ENCODE measurements at regions not wholly inside any gene's neighbourhood (a gene's known extent, or its start where the extent isn't known, plus 50 kb on each side); places are given as distances from the start of the nearest gene placed in this dataset.
"Not testable (repeated sequence)": the region's sequence is repeated elsewhere in the genome, so short reads cannot be mapped to it uniquely, and the experiment has no call there.

DNA sequence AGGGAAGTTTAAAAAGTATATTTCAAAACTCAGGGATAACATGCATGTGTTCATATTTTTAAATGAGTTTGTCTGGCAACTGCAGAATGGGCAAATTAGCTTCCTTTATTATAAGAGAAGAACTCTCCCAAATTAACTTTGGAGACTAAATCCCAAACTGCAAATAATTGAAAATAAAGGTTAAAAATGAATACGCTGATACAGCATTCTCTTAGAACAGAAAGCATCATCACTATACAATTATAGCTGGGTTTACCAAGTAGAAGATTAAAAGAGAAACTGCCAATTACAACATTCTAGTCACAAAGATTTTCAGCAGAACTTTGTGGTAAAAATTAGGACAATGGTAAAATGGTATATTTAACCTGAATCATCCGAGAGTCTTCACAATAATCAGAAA is 73.3 kb downstream of the OLFM4 start:
- no peak for DNase-seq (ENCODE audit: low spot score)

DNA sequence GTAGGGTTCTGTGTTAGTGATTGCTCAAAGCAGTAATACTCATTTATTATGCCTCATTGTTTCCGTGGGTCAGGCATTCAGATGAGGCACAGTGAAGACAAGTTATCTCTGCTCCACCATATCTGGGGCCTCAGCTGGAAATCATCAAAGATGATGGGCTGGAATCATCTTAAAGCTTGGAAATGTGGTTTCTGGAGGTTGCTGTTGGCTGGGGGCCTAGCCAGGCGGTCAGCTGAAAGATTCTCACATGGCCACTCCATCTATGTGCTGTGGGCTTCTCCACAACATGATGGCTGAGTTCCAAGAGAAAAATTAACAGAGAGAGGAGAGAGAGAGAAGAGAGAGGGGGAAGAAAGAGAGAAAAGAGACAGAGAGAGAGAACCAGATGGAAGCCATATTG is 75.5 kb downstream of the OLFM4 start:
- no peak for DNase-seq (ENCODE audit: low spot score)

DNA sequence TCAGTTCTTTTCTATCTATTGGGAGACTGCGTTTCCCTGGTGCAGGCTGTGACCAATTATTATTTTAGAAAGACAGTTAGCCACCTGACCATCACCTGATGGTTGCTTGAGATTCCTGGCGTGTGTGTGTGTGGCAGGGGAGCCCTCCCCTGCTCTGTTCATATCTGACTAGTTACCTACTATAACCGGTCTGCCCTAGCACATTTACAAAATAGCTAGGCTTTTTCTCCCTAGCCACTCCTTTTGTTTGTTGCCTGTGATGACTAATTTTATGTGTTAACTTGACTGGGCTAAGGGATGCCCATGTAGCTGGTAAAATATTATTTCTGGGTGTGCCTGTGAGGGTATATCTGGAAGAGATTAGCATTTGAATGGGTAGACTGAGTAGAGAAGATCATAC is 76.9 kb downstream of the OLFM4 start:
- DNase-seq (ENCODE audit: low spot score): no peak

DNA sequence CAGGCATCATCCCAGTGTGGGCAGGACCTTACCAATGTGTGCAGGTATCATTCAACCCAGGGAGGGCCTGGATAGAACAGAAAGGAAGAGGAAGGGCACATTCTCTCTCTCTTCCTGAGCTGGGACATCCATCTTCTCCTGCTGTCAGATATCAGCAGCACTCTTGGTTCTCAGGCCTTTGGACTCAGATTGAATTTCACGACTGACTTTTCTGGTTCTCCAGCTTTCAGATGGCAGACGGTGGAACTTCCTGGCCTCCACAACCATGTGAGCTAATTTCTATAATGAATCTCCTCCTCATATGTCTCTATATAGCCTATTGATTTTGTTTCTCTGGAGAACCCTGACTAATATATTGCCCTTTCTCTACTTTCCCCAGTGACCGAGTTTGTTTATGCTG is 77.3 kb downstream of the OLFM4 start:
- no peak for DNase-seq (ENCODE audit: low spot score)

DNA sequence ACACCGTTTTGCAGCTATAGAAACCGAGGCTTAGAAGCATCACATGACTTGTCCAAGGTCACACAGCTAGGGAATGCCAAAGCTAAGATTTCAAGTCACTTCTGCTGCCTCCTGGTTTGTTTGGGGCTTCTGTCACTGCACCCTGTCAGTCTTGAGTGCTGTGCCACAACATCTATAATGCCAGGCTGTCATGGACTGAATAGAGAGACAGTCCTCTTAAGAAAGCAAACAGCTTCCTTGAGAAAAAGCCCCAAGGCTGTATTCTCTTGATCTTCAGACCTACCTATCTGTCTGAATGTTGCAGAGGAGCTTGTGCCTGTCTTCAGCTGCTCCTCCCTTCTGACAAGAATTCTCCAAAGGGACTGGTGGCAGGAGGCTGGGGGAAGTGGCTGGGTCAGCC is 81.6 kb downstream of the OLFM4 start:
- DNase-seq (ENCODE audit: low spot score): no peak

DNA sequence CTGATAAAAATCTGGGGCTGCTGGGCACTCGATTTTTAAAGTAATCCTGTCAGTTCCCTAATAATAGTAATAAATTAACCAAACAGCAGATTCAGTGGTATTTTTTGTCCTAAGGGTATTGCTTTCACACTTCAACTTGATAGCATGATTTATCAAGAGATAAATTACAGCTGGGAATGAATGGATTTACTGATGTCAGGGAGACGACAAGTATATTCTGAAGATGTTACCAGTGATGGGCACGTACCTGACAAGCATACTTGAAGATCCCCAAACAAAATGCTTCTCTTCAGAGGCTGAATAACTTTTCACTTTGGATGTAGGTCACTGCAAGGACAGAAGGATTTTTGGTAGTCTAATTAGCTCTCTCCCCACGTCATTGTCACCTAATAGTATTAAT is 82.0 kb downstream of the OLFM4 start:
- DNase-seq (ENCODE audit: low spot score): no peak

DNA sequence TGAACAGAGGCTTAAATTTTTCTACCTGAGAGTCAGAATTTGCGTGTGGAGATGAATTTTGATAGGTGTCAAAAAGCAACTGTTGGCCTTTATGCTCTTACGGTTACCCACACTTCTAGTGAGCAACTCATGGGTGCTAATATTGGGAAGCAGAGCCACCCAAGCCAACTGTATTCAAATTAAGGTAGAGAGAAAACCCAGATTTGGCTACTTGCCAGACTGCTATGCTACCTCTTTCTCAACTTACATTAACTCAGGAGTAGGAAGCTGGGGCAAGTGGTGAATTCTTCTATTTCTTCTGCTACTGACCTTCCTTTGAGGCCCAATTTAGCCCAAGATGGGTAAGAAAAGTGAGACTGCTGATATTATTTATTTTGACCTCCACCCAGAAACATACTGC is 83.9 kb downstream of the OLFM4 start:
- no peak for DNase-seq (ENCODE audit: low spot score)

DNA sequence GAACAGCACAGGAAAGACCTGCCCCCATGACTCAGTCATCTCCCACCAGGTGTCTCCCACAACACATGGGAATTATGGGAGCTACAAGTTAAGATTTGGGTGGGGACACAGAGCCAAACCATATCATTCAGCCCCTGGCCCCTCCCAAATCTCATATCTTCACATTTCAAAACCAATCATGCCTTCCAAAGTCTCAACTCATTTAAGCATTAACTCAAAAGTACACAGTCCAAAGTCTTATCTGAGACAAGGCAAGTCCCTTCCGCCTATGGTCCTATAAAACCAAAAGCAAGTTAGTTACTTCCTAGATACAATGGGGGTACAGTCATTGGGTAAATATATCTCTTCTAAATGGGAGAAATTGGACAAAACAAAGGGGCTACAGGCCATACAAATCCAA is 88.4 kb downstream of the OLFM4 start:
- DNase-seq (ENCODE audit: low spot score): not testable (repeated sequence)

DNA sequence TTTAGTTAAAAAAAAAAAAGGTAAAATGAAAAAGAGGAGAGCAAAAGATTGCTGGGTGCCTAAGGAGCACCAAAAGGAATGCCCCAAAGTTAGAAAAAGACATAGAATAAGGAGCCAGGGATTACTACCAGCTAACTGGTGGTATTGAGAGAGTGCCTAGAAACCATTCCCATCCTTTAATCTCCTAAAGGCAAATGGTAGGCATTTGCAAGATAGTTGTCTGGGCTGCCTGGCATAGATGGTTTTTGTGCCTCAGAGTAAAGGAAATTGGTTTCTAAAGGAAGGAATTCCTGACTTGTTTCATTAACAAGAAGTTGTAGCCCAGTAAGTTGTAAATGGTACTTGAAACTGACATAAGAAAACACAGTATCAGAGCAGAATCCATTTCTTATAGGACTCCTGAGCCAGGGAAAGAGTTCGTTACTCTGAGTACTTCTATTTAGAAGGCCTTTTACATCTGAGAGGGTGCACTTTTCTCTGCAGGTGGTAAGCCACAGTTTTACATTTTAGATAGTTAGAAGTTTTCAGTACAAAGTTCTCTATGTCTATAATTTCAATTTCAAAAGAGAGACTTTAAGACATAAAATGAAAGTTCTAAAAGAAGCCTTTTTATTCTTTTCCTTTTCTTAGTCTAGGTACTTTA is 92.6 kb downstream of the OLFM4 start:
- DNase-seq (ENCODE audit: low spot score): no peak

DNA sequence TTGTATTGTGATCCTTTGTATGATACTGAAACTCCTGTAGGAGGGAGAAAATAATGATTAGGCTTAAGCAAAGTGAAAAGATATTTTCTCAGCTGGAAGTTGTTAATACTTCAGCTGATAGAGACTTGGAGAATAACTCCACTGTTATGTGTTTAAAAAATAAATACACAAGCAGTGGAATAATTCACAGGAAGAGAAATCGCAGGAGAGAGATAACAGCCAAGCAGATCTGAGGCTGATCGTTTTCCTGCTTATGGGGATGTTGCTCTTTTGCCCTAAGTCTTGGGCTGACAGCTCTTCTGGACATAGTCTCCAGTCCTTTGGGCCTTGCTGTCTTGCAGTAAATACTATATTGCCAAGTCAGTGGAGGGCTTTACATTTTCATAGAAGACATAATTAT is 93.3 kb downstream of the OLFM4 start:
- DNase-seq (ENCODE audit: low spot score): no peak

DNA sequence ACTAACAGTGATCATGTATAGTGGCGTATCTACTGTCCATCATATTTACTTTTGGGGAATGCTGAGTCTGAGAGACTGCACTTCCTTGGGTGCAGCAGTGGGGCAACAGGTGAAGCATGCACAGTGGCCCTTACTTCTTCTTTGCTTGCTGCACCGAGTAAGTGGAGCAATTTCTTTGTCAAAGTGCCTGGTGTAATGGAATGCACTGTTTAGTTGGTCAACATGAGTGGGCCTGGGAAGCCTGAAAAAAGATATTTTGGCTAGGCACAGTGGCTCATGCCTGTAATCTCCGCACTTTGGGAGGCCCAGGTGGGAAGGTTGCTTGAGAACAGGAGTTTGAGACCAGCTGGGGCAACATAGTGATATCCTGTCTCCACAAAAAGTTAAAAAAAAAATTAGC is 94.9 kb downstream of the OLFM4 start:
- DNase-seq (ENCODE audit: low spot score): no peak

DNA sequence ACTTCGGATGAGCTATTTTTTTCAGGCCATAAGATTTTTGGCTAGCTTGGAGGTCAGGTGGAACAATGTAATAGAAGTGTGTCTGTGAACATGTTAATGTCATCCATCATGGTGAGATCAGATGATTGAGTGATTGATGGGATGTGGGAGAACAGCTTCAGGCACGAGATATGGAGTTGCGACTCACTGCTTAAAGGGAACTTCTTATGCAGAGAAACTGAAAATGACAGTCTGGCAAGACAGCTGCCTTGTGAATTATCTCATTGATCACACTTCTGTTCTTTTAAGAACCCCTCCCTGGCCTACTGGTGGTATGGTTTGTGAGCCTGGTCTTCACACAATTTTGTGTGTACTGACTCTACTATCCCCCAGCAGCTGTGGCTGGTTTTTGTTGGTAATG is 96.0 kb downstream of the OLFM4 start:
- DNase-seq (ENCODE audit: low spot score): no peak

DNA sequence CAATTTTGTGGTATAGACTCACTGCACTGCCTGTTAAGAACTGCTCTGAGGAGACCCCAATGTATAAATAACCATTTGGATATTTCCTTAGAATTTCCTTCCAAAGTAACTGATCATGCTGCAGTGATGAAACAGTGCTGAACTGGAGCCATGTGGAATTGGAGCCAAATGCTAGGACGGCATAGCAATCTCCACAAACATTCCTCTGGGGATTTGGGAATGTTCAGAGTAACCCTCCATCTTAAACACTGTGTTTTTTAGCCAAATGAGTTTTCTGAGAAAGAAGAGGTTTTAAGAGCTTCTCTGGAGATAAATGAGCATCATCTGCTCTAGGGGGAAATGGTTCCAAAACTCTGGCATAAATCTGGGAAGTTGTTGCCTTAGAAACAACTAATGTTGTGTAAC is 98.2 kb downstream of the OLFM4 start:
- no peak for DNase-seq (ENCODE audit: low spot score)

DNA sequence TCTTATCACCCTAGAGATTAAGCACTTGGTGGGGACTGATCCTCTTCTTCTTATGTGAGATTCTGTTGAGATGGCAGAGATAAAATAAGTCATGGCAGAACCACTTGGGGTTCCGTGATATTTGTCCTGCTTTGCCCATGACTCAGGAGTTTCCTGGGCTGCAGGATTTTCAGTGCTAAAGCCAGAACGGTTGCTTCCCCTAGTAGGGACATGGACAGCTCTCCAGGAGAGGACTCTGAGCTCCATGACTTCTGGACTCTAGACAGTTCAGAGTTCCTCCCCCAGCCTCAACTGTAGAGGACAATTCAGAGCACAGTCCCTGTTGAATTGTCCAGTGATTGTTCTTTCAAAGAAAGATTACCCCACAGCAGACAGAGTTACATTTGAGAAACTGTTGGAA is 98.8 kb downstream of the OLFM4 start:
- no peak for DNase-seq (ENCODE audit: low spot score)

DNA sequence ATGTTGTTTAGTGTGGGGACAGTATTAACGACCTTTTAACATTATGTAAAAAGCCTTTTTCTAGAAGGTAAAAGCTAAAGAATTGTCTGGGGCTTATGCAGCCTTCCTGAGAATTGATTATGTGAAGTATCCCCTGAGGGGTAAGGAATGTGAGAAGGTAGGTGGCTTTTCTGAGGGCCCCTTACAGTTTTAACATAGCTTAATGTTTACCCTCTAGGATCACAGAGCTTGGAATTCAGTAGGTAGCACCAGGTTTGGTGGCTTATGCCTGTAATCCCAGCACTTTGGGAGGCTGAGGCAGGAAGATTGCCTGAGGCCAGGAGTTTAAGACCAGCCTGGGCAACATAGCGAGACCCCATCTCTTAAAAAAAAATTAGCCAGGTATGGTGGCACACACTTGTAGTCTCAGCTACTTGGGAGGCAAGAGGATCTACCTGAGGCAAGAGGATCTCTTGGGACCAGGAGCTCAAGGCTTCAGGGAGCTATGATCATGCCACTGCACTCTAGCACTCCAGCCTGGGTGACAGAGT is 101.3 kb downstream of the OLFM4 start:
- no peak for DNase-seq (ENCODE audit: low spot score)

DNA sequence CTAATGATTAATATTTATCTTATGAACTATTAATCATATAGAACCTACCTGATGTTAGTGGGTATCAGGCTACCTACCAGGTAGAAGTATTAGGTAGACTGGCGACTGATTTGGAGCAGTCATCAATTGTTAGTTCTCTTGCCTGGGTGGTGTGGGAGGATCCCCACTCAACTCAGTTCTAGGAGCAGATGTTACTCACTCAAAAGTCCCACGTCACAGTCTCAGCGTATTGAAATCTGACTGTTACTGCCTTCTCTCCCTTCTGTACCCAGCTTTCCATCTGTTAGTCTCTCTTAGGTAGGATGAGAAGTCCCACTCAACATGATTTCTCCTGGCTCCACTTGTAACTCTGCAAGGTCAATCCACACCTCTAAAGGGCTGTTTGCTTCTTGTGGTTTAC is 102.7 kb downstream of the OLFM4 start:
- DNase-seq (ENCODE audit: low spot score): no peak

DNA sequence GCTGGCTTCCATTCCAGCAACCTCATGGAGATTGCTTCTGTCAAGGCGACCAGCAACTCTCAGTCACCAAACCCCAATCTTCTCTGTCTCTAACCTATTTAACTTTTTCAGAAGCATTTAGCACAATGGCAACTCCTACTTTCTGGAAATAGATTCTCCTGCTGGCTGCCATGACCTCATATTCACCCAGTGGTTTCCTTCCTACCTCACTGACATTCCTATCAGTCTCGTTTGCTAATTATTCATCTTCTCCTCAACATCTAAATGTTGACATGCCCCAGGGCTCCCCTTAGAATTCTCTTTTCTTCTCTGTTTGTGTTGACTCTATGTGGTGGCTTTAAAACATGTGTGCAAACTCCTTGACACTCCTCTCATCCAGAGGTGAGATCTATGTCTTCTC is 106.7 kb downstream of the OLFM4 start:
- DNase-seq (ENCODE audit: low spot score): no peak

DNA sequence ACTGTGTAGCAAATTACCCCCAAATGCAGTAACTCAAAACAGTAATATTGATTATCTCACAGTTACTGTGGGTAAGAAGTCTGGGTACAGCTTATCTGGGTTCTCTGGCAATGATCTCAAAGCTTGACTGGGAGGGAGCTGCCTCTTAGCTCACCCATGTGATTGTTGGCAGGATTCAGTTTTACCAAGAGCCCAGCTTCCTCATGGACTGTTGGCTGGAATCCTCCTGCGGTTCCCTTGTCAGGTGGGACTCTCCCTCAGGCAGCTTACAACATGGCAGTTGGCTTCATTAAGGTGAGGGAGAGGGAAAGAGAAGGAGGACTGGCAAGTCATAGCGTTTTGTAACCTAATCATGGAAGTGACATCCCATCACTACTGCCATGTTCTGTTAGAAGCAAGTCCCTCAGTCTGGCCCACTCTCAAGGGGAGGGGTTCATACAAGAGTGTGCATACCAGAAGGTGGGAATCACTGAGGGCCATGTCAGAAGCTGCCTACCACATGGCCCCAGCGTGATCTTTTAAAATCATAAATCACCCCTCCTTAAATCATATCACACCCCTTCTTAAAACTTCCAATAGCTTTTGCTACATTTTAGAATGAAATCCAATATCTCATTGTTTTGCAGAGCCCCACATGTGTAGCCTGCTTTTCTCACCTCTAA is 108.1 kb downstream of the OLFM4 start:
- DNase-seq (ENCODE audit: low spot score): no peak

DNA sequence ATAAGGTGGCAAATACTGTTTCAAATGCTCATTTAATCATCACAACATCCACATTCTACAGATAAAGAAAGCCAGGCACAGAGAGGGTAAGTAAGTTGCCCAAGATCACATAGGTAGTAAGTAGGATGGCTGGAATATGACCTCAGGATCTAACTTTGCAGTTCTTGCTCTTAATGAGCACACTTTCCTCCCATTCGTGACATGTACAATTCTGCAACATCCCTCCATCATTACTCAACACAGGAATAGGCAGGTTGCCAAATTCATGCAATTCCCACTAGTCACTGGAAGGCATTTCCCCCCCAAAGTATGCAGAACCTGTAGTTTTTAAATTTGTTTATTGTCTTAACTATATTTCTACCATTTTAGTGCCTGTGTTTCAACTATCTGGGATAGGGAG is 109.2 kb downstream of the OLFM4 start:
- DNase-seq (ENCODE audit: low spot score): peak; percentile 1

DNA sequence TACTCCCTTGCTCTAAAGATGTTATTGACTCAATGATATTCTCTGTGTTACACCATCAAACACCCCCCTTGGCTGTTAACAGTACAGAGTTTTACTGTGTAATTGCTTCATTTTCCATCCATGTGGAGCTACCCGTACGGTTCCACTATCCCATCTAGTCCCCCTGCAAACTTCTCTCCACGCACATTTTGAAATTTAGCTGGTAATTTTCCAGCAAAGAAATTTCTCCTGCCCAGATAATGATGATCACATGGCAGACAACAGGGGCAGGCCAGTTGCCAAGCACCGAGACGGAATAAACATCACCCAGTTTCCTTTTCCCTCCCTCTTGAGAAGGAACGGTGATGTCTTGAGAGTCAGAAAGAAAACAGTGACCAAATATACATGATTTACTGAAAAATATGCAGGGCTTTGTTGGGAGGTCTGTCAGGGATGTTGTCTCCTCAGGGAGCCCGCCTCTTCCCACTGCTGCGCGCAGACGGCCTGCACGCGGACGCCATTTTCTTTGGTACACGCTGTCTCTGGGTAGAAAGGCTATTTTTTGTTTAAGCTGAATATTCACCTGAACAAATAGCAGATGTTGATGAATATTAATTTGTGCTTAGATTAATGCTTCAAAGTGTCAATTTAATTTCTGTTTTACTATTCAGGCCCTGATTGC is 109.9 kb downstream of the OLFM4 start:
- DNase-seq (ENCODE audit: low spot score): no peak

DNA sequence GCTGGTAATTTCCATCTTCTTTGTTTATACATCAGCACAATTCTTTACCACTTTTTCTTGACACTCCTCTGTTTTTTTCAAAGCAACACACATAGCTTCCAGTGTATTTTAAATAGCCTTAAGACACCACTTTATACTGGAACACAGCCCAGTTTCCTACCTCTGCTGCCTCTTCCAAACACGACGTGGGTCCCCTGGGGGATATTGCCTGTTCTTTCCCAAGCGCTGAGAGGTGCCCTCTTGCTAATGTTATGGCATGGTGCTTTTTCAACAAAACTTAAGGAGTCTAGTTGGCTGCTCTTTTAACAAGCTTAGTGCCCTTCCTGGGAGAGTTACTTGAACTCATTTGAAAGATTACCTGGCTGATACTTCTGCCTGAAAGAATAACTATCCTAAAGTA is 112.7 kb downstream of the OLFM4 start:
- DNase-seq (ENCODE audit: low spot score): no peak

DNA sequence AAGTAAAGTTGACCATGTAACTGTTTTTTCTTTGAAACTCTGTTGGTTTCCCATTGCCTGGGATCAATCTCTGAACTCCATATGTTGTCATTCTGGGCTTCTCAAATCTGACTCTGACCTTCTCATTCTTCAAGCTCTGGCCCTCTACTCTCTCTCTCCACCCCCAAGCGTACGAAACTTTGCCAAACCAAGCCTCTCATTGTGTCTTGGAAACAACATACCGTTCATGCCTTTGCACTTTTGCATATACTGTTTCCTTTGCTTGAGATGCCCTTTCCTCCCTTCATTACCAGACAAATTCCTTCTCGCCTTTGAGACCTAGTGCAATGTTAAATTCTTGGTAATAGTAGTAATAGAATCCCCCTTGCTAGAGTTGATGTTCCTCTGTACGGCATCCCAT is 113.7 kb downstream of the OLFM4 start:
- no peak for DNase-seq (ENCODE audit: low spot score)

DNA sequence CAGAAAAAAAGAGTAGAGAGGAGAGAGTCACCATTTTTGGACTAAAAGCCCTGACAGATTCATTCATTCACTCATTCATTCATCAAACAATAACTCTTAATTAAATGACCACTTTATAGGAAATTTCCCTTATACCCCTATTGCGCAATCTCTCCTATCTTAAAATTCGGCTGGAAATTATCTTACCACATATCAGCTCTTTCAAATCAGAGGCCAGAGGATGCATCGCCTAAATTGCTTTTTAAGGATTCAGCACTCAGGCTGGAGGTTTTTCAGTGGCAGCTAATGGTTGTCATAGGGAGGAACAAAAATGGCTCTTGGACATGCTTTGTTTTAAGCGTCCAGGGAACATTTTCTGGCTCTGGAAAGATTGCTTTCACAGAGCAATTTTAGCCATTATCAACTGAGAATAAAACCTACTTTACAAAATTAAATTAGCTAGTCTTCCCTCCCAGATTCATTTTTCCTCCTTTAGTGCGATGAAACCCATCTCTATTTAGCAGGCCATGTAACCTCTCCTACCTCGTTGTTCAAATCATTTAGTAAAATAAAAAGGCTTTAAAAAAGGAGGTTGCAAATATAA is 115.2 kb downstream of the OLFM4 start:
- no peak for DNase-seq (ENCODE audit: low spot score)

All from kidney tubule cell (primary cell).